Nucleus accumbens (tissue), 56 donors: ENCODE measurements at regions not wholly inside any gene's neighbourhood (a gene's known extent, or its start where the extent isn't known, plus 50 kb on each side); places are given as distances from the start of the nearest gene placed in this dataset.
"Not testable (repeated sequence)": the region's sequence is repeated elsewhere in the genome, so short reads cannot be mapped to it uniquely, and the experiment has no call there.

Experiments
- DNase-seq, 56 donors: peaks; one replicate each; lab custom pipeline; 2025; lab: John Stamatoyannopoulos, UW

DNA sequence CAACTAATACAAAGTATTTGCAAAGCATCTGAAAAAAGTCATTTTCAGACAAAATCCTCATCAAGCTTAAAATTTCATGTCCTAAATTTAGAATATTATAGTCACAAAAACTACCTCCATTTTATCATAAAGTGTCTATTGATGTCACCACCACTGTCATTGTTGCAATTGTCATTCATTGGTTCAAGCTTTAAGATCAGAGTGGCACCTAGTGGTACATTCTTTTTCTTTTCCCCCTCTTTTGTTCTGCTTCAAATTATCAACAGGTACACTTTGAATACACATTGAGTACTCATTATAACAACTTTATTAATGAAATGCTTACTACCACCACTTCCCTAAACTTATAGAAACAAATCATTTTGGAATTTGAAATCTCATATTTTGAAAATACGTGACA, 379.8 kb downstream of the SEC23A start:
- no peak for DNase-seq

DNA sequence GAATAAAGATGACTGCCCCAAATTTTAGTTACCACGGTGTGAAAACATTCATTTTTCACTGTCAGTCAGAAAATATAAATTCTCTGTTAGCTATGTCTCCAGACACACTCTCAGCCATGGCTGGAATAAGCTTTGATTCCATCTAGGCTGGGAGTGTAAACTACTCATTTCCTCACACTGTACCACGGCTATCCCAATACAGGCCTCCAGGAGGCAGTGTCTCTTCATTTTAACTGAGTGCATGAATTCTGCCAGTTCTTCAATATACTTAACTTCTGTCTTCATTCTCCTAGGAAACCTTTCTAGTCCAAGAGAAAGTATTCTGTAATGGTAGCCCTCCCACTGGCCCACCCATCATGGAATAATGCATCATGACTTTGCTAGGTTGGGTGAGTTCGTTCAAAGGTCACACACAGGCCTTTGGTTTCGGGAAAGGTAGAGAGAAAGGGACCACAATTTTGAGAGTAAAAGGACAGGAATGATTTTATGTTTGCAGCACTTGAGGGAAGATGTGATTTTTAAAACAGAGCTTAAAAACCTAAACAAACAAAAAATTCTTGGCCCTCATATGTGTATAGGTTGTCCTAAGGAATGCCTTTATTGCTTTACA, 381.1 kb downstream of the SEC23A start:
- peak in 43 of 56 donors; percentile 14 to 85 (median 46) for DNase-seq

DNA sequence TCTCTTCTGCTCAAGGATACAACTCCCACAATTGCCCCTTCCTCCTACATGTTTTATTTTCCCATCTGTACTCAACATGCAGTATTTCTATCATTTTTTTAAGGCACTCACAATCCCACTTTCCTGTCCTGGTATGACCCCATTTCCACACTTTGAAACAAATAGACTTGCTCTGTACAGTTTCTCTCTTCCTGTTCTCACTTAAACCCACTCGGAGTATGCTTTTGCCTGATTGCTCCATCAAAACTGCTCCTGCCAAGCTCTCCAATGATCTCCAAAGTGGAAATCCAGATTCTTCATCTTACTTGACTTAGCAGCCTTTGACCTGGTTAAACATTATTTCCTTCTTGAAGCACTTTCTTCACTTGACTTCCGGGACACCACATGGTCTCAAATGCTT, 384.5 kb downstream of the SEC23A start:
- DNase-seq, result no peak

DNA sequence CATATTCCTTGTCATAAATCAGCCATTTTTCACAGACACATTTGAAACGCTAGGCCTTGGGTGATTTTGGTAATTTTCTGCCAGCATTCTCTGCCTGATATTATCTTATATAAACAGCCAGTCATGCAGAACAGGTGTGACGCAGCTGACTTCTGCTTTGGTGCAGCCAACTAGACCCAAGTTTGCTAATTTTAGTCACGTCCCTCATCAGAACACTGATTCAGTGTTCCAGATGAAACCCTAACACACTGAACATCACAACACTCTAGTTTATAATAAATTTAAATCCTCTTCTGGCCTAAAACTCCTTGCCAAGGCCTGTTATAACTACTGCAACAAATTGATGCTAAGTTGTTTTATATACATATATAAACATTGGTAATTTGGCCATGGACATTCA, 386.1 kb downstream of the SEC23A start:
- peak in 16 of 56 donors; percentile 1 to 43 (median 18) for DNase-seq

DNA sequence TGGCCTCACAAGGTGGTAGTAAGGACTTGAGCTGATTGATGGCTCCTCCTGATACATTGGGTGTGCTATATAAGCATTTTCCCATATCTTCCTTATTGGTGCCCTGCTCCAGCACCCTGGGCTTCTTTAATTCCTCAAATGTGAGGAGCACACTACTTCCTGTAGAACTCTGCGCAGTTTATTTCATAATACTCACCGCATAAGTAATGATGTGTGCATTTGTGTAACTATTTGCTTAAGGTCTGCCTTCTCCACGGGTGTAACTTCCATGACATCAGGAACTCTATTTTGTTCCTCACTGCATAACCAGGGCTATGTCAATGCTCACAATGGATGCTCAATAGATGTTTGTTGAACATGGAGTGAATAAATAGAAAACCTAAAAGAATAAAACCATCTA, 392.2 kb downstream of the SEC23A start:
- DNase-seq, result no peak

DNA sequence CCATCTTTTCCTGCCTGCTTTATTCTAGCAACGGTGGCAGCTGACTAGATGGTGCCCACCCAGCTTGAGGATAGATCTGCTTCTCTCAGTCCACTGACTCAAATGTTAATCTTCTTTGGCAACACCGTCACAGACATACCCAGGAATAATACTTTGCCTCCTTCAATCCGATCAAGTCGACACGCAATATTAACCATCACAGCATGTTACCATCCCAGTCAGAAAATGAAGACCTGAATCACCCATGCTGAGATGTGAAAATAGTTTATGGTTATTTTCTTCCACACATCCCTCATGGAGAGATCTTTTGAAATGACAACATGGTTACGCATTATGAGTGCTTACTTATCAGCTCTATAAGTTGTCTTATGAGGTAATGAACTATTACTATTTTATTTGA, 392.8 kb downstream of the SEC23A start:
- no peak for DNase-seq

DNA sequence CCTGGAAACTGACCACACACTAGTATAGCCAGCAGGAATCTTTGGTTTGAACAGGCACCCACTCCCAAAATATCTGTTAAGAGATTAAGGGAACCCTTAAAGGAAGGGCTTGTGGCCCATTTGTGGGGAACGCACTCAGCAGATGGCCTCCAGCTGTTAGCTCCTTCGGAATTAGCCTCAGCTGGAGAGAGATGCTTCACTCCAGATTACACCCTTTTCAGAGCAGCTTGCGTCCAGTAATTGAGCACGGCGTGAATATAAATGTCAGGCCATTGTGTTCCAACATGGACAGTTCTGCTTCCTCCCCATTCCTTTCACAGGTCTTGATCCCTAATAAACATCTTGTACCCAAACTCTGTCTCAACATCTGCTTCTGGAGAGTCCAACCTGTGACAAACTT, 397.8 kb downstream of the SEC23A start:
- DNase-seq, result no peak

DNA sequence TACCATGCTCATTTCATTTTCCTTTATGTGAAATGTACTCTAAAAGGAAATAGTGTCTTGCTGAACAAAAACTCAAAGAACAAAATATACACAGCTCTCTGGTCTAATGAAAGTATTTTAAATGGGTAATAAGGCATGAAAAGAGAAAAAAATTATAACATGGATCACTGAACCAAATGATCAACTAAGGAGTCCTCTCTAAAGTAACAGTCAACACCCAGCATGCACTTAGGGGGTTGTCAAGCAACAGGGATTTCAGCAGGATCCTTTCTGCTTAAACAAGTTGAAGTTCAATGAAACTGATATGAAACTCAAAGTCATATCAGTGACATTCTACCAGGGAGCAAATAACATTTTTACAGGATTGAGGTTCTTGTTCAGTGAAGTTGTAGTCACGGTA, 398.8 kb downstream of the SEC23A start:
- DNase-seq, result no peak

DNA sequence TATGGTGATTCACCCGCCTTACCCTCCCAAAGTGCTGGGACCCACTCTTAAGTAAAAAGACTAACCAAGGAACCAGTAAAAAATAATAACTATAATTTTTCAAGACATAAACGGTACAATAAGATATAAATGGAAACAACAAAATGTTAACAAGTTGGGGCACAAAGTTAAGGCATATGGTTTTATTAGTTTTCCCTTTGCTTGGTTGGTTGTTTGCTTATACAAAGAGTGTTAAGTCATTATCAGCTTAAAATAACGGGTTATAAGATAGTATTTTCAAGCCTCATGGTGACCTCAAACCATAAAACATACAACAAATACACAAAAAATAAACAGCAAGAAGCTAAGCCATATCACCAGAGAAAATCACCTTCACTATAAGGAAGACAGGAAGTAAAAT, 406.1 kb downstream of the SEC23A start:
- DNase-seq, result no peak

DNA sequence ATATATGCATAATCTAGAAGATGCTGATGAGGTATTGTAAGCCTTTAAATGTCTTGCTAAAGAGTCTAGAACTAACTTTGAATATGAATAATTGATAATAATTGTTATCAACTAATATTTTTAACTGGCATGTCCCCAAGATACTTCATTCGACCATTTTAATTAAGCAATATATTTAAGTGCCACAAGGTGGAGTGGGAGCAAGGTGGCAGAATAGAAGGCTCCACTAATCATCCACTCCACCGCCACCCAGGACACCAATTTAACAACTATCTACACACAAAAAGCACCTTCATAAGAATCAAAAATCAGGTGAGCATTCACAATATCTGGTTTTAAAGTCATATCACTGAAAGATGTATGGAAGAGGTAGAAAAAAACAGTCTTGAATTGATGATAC, 409.6 kb downstream of the SEC23A start:
- no peak for DNase-seq

DNA sequence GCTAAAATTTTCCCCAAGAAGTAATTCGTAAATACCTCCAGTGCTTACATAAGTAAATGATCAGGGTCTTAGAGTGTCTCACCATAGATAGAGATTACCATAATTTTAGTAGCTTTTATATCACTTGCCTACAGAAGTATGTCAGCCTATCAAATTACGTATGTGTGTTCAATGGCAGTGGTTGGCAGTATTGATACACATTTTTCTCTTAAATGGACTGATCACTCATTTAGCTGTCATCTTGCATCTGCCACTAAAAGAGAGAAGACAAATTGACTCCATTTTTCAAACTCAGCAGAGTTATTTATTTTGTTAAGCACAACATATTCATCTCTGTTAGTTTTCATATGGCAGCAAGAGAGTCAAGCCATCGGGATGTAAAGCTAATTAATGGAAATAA, 413.1 kb upstream of the CLEC14A start:
- DNase-seq, result no peak

DNA sequence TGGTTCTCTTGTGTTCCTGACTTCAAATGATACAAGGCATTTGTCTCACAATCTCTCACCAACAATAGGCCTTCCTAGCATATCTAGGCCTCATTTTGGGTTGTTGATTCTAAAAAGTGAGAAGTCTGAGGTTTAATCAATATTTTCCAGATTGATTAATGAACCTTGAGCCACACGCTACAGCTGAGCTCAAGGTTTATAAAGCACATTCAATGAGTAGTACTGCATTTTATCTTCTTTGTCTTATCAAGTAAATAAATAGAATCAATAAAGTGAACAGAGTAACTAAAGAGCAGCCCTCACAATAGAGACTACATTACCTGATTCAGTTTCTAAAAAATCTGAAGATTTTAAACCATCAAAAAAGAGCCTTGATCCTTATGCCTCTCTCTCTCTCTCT, 407.5 kb upstream of the CLEC14A start:
- DNase-seq, result no peak

DNA sequence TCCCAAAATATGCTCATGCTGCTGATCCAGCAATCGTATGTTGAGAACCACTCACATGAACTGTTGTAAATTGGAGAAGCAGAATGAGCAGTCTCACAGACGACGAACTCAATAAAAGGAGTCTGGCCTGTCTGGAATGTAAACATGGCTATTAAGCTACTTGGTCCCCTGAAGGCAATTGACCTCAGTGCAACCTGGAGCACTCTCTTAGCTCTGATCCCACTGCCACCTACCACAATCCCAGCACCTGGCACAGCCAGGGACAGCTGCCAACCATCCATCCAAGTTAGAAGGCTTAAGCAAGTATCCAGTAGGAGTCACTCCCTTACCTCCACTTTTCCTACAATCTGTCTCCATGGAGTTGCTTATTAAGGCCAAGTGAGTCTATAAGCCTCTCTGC, 406.9 kb upstream of the CLEC14A start:
- DNase-seq, result no peak

DNA sequence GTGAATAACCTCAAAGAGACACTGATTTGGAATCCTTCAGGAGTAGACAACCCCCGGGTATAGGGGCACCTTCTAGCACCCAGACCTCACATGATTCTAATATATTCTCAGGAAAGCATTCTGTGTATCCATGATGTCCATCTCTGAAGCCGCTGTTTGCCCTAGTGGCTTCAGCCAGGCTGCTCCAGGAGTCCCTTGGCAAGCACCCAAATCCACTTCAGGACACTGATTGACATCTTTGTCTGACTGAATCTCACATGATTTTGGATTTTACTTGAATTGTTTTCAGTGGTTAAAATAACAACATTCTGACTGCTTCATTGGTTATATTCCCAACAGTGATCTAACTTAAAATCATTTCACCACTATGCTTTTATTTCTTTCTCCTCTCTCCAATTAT, 390.5 kb upstream of the CLEC14A start:
- peak in 8 of 56 donors; percentile 0 to 50 (median 4) for DNase-seq

DNA sequence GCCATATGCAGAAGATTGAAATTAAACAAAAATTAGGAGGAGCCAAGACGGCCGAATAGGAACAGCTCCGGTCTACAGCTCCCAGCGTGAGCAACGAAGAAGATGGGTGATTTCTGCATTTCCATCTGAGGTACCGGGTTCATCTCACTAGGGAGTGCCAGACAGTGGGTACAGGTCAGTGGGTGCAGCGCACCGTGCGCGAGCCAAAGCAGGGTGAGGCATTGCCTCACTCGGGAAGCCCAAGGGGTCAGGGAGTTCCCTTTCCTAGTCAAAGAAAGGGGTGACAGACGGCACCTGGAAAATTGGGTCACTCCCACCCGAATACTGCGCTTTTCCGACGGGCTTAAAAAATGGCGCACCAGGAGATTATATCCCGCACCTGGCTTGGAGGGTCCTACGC, 379.0 kb upstream of the CLEC14A start:
- DNase-seq, result not testable (repeated sequence)

DNA sequence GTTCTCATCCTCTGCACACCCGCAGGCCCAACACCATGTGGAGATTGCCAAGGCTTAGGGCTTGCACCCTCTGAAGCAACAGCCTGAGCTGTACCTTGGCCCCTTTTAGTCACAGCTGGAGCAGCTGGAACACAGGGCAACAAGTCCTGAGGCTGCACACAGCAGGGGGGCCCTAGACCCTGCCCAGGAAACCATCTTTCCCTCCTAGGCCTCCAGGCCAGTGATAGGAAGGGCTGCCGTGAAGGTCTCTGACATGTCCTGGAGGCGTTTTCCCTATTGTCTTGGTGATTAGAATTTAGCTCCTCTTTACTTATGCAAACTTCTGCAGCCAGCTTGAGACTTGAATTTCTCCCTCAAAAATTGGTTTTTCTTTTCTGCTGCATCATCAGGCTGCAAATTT, 373.5 kb upstream of the CLEC14A start:
- DNase-seq, result no peak

DNA sequence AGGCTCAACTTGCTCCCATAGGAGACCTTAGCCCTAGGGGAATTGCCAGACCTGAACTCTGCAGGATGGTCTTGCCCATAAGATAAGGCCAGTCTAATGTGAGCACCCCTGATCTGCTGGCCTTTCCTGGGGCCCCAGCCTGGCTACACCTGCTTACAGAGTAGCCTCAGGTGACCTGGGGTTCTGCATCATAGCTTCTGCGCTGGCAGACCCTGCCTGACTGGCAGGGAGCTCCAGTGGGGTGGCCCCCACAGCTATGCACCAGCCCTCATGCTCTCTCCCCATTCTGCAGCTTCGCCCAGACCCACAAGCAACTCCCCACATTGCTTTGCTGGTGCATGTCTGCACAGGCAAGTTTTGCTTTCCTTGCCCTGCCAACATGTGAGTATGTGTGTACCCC, 371.3 kb upstream of the CLEC14A start:
- DNase-seq, result no peak

DNA sequence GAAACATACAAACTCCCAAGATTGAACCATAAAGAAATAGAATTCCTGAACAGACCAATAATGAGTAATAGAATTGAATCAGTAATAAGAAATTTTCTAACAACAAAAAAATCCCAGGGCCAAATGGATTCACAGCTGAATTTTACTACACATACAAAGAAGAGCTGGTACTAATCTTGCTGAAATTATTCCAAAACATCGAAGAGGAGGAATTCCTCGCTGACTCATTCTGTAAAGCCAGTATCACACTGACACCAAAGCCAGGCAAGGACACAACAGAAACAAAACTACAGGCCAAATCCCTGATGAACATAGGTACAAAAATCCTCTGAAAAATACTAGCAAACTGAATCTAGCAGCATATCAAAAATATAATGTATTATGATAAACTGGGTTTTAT, 367.8 kb upstream of the CLEC14A start:
- DNase-seq, result no peak

DNA sequence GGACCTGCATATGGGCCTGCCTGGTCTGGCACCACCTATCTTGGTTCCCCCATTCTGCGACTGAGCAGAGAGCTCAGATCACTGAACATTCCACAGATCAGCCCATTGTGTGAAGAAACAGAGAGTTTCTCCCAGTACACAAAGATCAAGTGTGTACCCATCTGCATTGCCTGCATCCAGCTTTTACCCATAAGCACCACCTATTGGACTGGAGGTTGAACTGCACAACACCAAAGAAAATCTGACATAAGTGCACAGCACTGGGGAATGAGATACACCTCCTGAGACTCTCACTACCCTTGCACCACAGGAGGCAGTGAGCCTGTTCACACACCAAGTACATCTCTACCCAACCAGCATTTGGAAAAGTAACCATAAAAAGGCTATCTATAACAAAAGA, 362.6 kb upstream of the CLEC14A start:
- DNase-seq, result no peak

DNA sequence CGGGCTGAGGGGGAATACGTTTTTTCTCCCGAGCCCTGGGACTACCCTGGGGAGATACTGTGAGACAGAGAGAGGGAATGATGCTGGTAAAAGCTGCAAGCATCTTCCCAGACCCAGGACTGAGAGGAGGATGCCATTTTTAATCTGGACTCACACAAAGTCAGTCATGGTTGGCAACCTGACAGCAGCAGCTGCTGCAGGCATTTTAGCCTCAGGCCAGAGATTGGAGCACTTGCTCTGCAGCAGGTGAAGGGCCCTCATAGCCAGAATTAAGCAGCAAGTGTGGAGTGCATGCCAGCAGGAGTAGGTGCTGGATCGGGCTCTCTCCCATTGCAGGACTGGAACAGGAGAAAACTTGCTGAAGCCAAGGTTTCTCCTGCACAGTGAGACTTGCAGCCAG, 361.1 kb upstream of the CLEC14A start:
- peak in 16 of 56 donors; percentile 2 to 39 (median 10) for DNase-seq

DNA sequence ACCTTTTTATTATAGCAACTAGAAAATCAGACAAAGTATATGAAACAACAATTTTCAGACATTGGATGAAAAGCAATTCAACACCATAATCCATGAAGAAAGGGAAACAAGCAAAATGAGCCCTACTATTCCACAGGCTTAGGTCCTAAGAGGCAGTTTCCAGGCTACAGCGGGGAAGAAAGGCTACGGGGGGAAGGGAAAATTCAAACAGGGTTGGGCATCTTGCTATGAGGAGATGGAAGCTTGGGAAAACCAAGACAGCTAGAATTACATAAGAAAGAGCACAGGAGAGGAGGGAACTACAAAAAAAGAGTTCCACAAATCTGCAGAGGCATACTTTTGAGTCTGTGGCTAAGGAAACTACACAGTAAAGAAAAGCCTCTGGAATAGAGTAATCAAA, 356.0 kb upstream of the CLEC14A start:
- no peak for DNase-seq

DNA sequence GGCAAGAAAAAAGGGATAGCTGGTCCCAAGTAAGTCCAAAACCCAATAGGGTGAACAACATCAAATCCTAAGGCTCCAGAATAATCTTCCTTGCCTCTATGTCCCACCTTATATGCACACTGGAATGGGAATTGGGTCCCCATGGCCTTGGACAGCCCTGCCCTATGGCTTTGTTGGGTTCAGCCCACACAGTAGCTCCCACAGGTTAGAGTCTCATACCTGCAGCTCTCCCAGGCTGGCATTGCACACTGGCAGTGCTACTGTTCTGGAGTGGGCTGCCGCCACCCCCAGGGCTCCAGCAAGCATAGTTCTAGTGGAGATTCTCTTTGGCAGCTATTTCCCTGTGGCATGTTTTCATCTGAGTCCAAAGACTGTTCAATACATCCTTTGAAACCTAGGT, 352.4 kb upstream of the CLEC14A start:
- no peak for DNase-seq
